HG03097 (cell line): ENCODE measurements at regions not wholly inside any gene's neighbourhood (a gene's known extent, or its start where the extent isn't known, plus 50 kb on each side); places are given as distances from the start of the nearest gene placed in this dataset.

Experiments
- ATAC-seq: cut with Tn5 transposase; IDR thresholded peaks from one replicate; pipeline ENCODE4 v1.9.1; 2021; ENCODE audit not compliant: unreplicated experiment, low FRiP score

GRCh38 chr5:88938488-88938887 lies 55.5 kb upstream of the MEF2C start:
- no peak for ATAC-seq

GRCh38 chr5:88937406-88937805 lies 54.4 kb upstream of the MEF2C start:
- ATAC-seq = no peak

GRCh38 chr5:88934439-88934838 lies 51.5 kb upstream of the MEF2C start:
- no peak for ATAC-seq
